GM12878 (cell line): ENCODE measurements at regions not wholly inside any gene's neighbourhood (a gene's known extent, or its start where the extent isn't known, plus 50 kb on each side); places are given as distances from the start of the nearest gene placed in this dataset.

Source experiments
- ATAC-seq: fragments of 200-7000 bp; cut with Tn5 transposase; 3 replicates; pipeline ENCODE4 v1.9.1; 2020; ENCODE audit warnings: mild to moderate bottlenecking, moderate library complexity
- BruUV-seq: library from RNA; stranded (reverse); fragments of 400-500 nt; replicated peaks from 2 replicates; lab custom pipeline; 2021; lab: Mats Ljungman, UMichigan
- CTCF ChIA-PET: fragments of 300-600 bp; sonication (Branson Sonifier 250); formaldehyde crosslinking; extraction: SDS; loops from one replicate; lab custom pipeline; 2021; ENCODE audit warnings: inconsistent platforms; lab: Yijun Ruan, JAX
- POLR2A ChIA-PET: fragments of 350-600 bp; formaldehyde crosslinking; extraction: SDS; loops from one replicate; lab custom pipeline; 2021; ENCODE audit warnings: inconsistent platforms; lab: Charles Lee
- RAD21 ChIA-PET: fragments of 300-600 bp; sonication (Branson Sonifier 250); formaldehyde crosslinking; loops from one replicate; lab custom pipeline; 2023; ENCODE audit warnings: antibody characterized with exemption; ENCODE audit not compliant: unreplicated experiment; lab: Charles Lee
- SMC1A ChIA-PET: fragments of 300-600 bp; sonication (Branson Sonifier 250); formaldehyde crosslinking; loops from one replicate; lab custom pipeline; 2023; ENCODE audit not compliant: unreplicated experiment, uncharacterized antibody; lab: Charles Lee
- DNase-seq: peaks from one replicate; pipeline ENCODE4 v3.0.0-alpha.2; 2011; ENCODE audit warnings: low read depth, low spot score
- FAIRE-seq: peaks from 3 replicates; lab custom pipeline; 2011; peaks lifted over from hg19 to GRCh38; lab: Jason Lieb, UNC
- H2AFZ ChIP-seq: 2 replicates; pipeline ENCODE4 v1.6.0; 2011; ENCODE audit warnings: low read depth, low read length, control low read depth; ENCODE audit not compliant: control insufficient read depth
- H3K27ac ChIP-seq: 2 replicates; pipeline ENCODE4 v1.5.1; 2011; ENCODE audit warnings: control low read depth; ENCODE audit not compliant: control insufficient read depth, insufficient read depth
- H3K27me3 ChIP-seq, 2 experiments: replicated peaks in 1 of 2; 2 replicates each; pipeline versions ENCODE4 v1.6.0 to v1.6.1; 2011; ENCODE audit warnings: low read length in 1 of 2; ENCODE audit not compliant: control insufficient read depth in 2 of 2, insufficient read depth in 2 of 2
- H3K36me3 ChIP-seq, 2 experiments: 2 replicates each; pipeline ENCODE4 v1.5.1; 2011; ENCODE audit warnings: low read length in 1 of 2; ENCODE audit not compliant: control insufficient read depth in 2 of 2, insufficient read depth in 2 of 2
- H3K4me1 ChIP-seq: 2 replicates; pipeline ENCODE4 v1.6.1; 2011; ENCODE audit warnings: mild to moderate bottlenecking, low read length, moderate library complexity, mixed read lengths; ENCODE audit not compliant: control insufficient read depth, insufficient read depth
- H3K4me2 ChIP-seq: 2 replicates; pipeline ENCODE4 v1.6.0; 2011; ENCODE audit warnings: control low read depth; ENCODE audit not compliant: control insufficient read depth, insufficient read depth
- H3K4me3 ChIP-seq: fragments of 200-600 bp; sonication (generic); 2 replicates; pipeline ENCODE4 v1.5.1; 2016
- H3K79me2 ChIP-seq: 2 replicates; pipeline ENCODE4 v1.6.0; 2011; ENCODE audit warnings: low read length; ENCODE audit not compliant: control insufficient read depth, insufficient read depth
- H3K9ac ChIP-seq: 2 replicates; pipeline ENCODE4 v1.8.0; 2011; ENCODE audit warnings: low read length, control low read depth, mixed read lengths; ENCODE audit not compliant: control insufficient read depth, insufficient read depth
- H3K9me3 ChIP-seq: replicated peaks from 3 replicates; pipeline ENCODE4 v1.5.1; 2011; ENCODE audit warnings: mild to moderate bottlenecking, low read length; ENCODE audit not compliant: control insufficient read depth, insufficient read depth
- H4K20me1 ChIP-seq: 2 replicates; pipeline ENCODE4 v1.6.0; 2011; ENCODE audit not compliant: control insufficient read depth, insufficient read depth
- ASH2L ChIP-seq: fragments of 300-600, 200-600 bp; sonication (generic); IDR thresholded peaks from 2 replicates; pipeline ENCODE4 v1.6.1; 2017; ENCODE audit warnings: low read depth, mild to moderate bottlenecking, borderline replicate concordance
- ATF7 ChIP-seq: fragments of 450-650 bp; IDR thresholded peaks from 2 replicates; pipeline ENCODE4 v1.6.1; 2016; ENCODE audit warnings: low read depth, mild to moderate bottlenecking
- CBX5 ChIP-seq: sonication (generic); IDR thresholded peaks from 2 replicates; pipeline ENCODE4 v1.6.1; 2016; ENCODE audit warnings: low read depth, moderate library complexity, mild to moderate bottlenecking, inconsistent platforms
- DPF2 ChIP-seq: fragments of 450-650 bp; IDR thresholded peaks from 2 replicates; pipeline ENCODE4 v1.6.1; 2017; ENCODE audit warnings: mild to moderate bottlenecking
- EGR1 ChIP-seq, 2 experiments: IDR thresholded peaks; 1 replicate in 1 of 2; 2 replicates in 1 of 2; pipeline ENCODE4 v1.6.1; 2011 to 2012; ENCODE audit warnings: low read depth in 2 of 2, low read length in 2 of 2, borderline replicate concordance in 1 of 2, mild to moderate bottlenecking in 1 of 2, moderate library complexity in 1 of 2
- EP300 ChIP-seq, 2 experiments: fragments of 150-350 bp in 1 of 2; IDR thresholded peaks; 2 replicates each; pipeline ENCODE4 v1.6.1; 2011 to 2012; ENCODE audit warnings: low read depth in 2 of 2, low read length in 2 of 2, borderline replicate concordance in 1 of 2, improper control_type of control experiment in 1 of 2, inconsistent platforms in 1 of 2; ENCODE audit not compliant: control insufficient read depth in 1 of 2
- HCFC1 ChIP-seq: fragments of 150-350 bp; IDR thresholded peaks from 2 replicates; pipeline ENCODE4 v1.6.1; 2014; ENCODE audit warnings: low read length
- HDGF ChIP-seq: fragments of 450-650 bp; IDR thresholded peaks from 2 replicates; pipeline ENCODE4 v1.6.1; 2016; ENCODE audit warnings: antibody characterized with exemption
- IKZF1 ChIP-seq: fragments of 450-650 bp; conservative IDR thresholded peaks from 2 replicates; pipeline ENCODE4 v1.6.1; 2017; ENCODE audit warnings: antibody characterized with exemption, mild to moderate bottlenecking
- IRF4 ChIP-seq: IDR thresholded peaks from 2 replicates; pipeline ENCODE4 v1.6.1; 2011; ENCODE audit warnings: low read depth, low read length
- JUND ChIP-seq: IDR thresholded peaks from 2 replicates; pipeline ENCODE4 v1.6.1; 2012; ENCODE audit warnings: low read depth, mild to moderate bottlenecking, low read length, improper control_type of control experiment, moderate library complexity
- MTA2 ChIP-seq: fragments of 450-650 bp; IDR thresholded peaks from 2 replicates; pipeline ENCODE4 v1.6.1; 2016; ENCODE audit warnings: low read depth, mild to moderate bottlenecking, moderate library complexity
- MTA3 ChIP-seq: IDR thresholded peaks from 2 replicates; pipeline ENCODE4 v1.6.1; 2012; ENCODE audit warnings: low read length, inconsistent platforms, borderline replicate concordance
- NBN ChIP-seq: fragments of 450-650 bp; IDR thresholded peaks from 2 replicates; pipeline ENCODE4 v1.6.1; 2016
- NFYB ChIP-seq: IDR thresholded peaks from 2 replicates; pipeline ENCODE4 v1.6.1; 2011; ENCODE audit warnings: low read depth, mild to moderate bottlenecking, low read length, improper control_type of control experiment, moderate library complexity; ENCODE audit not compliant: insufficient read depth
- NR2F1 ChIP-seq: fragments of 450-650 bp; conservative IDR thresholded peaks from 2 replicates; pipeline ENCODE4 v1.6.1; 2017; ENCODE audit warnings: mild to moderate bottlenecking
- PAX5 ChIP-seq: IDR thresholded peaks from 2 replicates; pipeline ENCODE4 v1.6.1; 2011; ENCODE audit warnings: low read depth, low read length, borderline replicate concordance
- RELA ChIP-seq: fragments of 450-650 bp; IDR thresholded peaks from 2 replicates; pipeline ENCODE4 v1.8.0; 2014; ENCODE audit warnings: borderline replicate concordance; ENCODE audit not compliant: partially characterized antibody
- RELB ChIP-seq: fragments of 450-650 bp; IDR thresholded peaks from 2 replicates; pipeline ENCODE4 v1.6.1; 2017; ENCODE audit warnings: low read depth, mild to moderate bottlenecking, moderate library complexity
- RFX5 ChIP-seq: IDR thresholded peaks from 2 replicates; pipeline ENCODE4 v1.6.1; 2011; ENCODE audit warnings: low read depth, low read length, improper control_type of control experiment
- SIN3A ChIP-seq: IDR thresholded peaks from 2 replicates; pipeline ENCODE4 v1.6.1; 2012; ENCODE audit warnings: low read depth, low read length, improper control_type of control experiment
- STAT3 ChIP-seq: IDR thresholded peaks from 2 replicates; pipeline ENCODE4 v1.6.1; 2011; ENCODE audit warnings: low read depth, low read length, improper control_type of control experiment
- USF1 ChIP-seq: IDR thresholded peaks from 2 replicates; pipeline ENCODE4 v1.6.1; 2011; ENCODE audit warnings: borderline replicate concordance, low read depth, mild to moderate bottlenecking, moderate library complexity, mixed read lengths, low read length; ENCODE audit not compliant: insufficient read depth; ENCODE audit errors: extremely low read length
- WGBS: methylation state at CpG from one replicate; pipeline ENCODE4 v1.1.6; 2016; ENCODE audit warnings: low lambda C conversion rate; ENCODE audit not compliant: insufficient replicate concordance, insufficient coverage; ENCODE audit errors: missing lambda C conversion rate; 5-methylcytosine and 5-hydroxymethylcytosine counted together
- in situ Hi-C: fragments of 300-500 bp; cut with MboI; formaldehyde crosslinking; loops from 9 replicates; pipeline ENCODE4 v1.14.3; 2018; ENCODE audit warnings: mixed read lengths
- intact Hi-C: fragments of 100-400 bp; cut with micrococcal nuclease; formaldehyde crosslinking; loops from one replicate; pipeline ENCODE4 v1.14.2; 2022; ENCODE audit not compliant: unreplicated experiment
- TF ChIP-seq, protein P1 (sequence below): IDR thresholded peaks from 2 replicates; pipeline ENCODE4 v1.6.1; 2012; ENCODE audit warnings: low read depth, low read length, improper control_type of control experiment

DNA sequence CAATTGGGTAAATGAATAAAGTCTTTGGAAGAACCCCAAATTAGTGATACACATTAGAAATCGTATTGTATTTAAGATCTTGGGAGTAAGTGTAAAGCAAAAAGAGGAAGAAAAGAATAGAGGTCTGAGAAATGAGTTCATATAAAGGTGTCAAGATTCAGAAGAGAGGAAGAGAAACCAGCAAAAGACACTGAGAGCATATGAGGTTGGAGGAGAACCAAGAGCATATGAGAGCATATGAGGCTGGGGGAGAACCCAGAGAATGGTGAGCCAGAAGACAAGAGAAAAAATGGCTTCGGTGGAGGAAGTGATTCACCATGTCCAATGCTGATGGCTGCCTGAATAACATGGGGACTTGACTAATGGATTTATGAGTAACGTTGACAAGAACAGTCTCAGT is 620.1 kb upstream of the GCFC2 start:
- BruUV-seq: no TSS peak
- DNase-seq (peak; percentile 19), ATAC-seq (peak; percentile 88), FAIRE-seq (no peak)
- no peak overlapping the region for H3K27ac ChIP-seq
- H3K9me3 ChIP-seq: no peaks in the 10 kb centered on the region
- no peaks in the 10 kb centered on the region for H4K20me1 ChIP-seq
- ChIA-PET SMC1A (interaction anchor here (0.6 kb wide), 1 partner anchor 103 kb away, joined by 4 read pairs; no protein-coding TSS in a partner anchor), POLR2A (no interaction called here), CTCF (no interaction called here), RAD21 (no interaction called here)
- H2AFZ ChIP-seq: no peak overlapping the region
- intact Hi-C loops (no loop called here), in situ Hi-C loops (no loop called here)
- no peaks in the 10 kb centered on the region for H3K4me1 ChIP-seq
- H3K36me3 ChIP-seq: no peaks in the 10 kb centered on the region
- H3K79me2 ChIP-seq: no peaks in the 10 kb centered on the region
- no peak overlapping the region for H3K9ac ChIP-seq
- no peak overlapping the region for H3K4me3 ChIP-seq
- no peaks in the 10 kb centered on the region for H3K27me3 ChIP-seq
- no peak overlapping the region for H3K4me2 ChIP-seq
- WGBS: 4% methylated on average over 3 of the region's 3 CpGs
- TF ChIP-seq RELB (peak; percentile 42; the same call in 1 of the 2 replicates), IKZF1 (no peak), DPF2 (0 out of 2 replicates have a peak, but pooled peaks have one; percentile 31), SIN3A (no peak), NR2F1 (no peak), ATF7 (peak; percentile 62), MTA2 (peak; percentile 71), NBN (0 out of 2 replicates have a peak, but pooled peaks have one; percentile 36), PAX5 (no peak), CBX5 (no peak), EP300 (IDR thresholded peaks at IDR 0.05; ENCODE audit: borderline replicate concordance in 1 of 2, control insufficient read depth in 1 of 2, low read depth in 2 of 2, low read length in 2 of 2) (no peak), RFX5 (no peak), STAT3 (no peak), MTA3 (no peak), ASH2L (no peak), RELA (no peak), HDGF (no peak), HCFC1 (no peak), NFYB (no peak), JUND (no peak), USF1 (no peak), EGR1 (IDR thresholded peaks at IDR 0.05; ENCODE audit: borderline replicate concordance in 1 of 2, low read depth in 2 of 2, low read length in 2 of 2) (no peak), IRF4 (no peak)
- TF ChIP-seq, protein P1, sequence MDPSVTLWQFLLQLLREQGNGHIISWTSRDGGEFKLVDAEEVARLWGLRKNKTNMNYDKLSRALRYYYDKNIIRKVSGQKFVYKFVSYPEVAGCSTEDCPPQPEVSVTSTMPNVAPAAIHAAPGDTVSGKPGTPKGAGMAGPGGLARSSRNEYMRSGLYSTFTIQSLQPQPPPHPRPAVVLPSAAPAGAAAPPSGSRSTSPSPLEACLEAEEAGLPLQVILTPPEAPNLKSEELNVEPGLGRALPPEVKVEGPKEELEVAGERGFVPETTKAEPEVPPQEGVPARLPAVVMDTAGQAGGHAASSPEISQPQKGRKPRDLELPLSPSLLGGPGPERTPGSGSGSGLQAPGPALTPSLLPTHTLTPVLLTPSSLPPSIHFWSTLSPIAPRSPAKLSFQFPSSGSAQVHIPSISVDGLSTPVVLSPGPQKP: no peak
